Gastrocnemius medialis (tissue), 4 donors: ENCODE measurements at regions not wholly inside any gene's neighbourhood (a gene's known extent, or its start where the extent isn't known, plus 50 kb on each side); places are given as distances from the start of the nearest gene placed in this dataset.

ENCODE experiments used
- POLR2A ChIP-seq, 2 donors: fragments of 450-650 bp; IDR thresholded peaks; one replicate each; pipeline ENCODE4 v1.6.1; 2017; ENCODE audit warnings: antibody characterized with exemption in 2 of 2, mild to moderate bottlenecking in 2 of 2, moderate library complexity in 2 of 2
- TF ChIP-seq, protein P1 (sequence below), 5 experiments: fragments of 450-650 bp in 3 of 5; fragments of 200-600 bp in 2 of 5; sonication (generic) in 2 of 5; IDR thresholded peaks in 4 of 5; conservative IDR thresholded peaks in 1 of 5; 1 replicate in 4 of 5; 2 replicates in 1 of 5; pipeline ENCODE4 v1.5.1; 2016 to 2019; ENCODE audit warnings: antibody characterized with exemption in 5 of 5, mild to moderate bottlenecking in 3 of 5, moderate library complexity in 3 of 5

DNA sequence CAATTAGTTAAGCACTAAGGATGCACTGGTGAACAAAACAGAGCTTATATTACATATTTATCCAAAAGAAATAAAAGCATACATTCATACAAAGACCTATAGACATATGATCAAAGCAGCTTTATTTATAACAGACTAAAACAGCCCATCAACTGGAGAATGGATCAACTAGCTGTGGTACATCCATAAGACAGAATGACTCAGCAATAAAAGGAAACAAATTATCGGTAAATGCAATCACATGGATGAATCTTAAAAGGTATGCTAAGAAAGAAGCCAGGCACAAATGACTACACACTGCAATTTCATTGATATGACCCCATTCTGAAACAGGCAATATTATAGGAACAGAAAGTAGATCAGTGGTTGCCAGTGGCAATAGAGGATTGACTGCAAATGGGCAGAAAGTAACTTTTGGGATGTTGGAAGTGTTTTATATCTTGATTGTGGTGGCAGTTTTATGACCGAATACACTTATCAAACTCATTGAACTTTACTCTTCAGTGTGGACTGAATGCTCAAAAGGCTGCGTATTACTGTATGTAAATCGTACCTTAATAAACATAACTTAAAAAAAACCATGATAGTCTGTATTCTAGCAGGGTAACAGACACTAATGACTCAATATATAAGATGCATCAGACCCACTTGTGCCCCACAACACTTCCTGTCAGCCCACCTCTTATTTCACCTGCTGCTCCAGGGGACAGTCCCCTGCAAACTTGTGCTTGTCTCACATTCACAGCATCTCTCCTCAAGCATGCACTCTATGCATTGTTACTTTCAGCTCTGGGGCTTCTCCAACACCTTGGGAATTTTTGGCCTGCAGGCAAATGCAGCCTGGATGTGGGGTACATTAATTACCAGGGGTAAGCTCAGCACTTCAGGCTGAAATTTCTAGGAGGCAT is 59.1 kb downstream of the MID1IP1 start:
- TF ChIP-seq, protein P1, sequence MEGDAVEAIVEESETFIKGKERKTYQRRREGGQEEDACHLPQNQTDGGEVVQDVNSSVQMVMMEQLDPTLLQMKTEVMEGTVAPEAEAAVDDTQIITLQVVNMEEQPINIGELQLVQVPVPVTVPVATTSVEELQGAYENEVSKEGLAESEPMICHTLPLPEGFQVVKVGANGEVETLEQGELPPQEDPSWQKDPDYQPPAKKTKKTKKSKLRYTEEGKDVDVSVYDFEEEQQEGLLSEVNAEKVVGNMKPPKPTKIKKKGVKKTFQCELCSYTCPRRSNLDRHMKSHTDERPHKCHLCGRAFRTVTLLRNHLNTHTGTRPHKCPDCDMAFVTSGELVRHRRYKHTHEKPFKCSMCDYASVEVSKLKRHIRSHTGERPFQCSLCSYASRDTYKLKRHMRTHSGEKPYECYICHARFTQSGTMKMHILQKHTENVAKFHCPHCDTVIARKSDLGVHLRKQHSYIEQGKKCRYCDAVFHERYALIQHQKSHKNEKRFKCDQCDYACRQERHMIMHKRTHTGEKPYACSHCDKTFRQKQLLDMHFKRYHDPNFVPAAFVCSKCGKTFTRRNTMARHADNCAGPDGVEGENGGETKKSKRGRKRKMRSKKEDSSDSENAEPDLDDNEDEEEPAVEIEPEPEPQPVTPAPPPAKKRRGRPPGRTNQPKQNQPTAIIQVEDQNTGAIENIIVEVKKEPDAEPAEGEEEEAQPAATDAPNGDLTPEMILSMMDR (IDR thresholded peaks at IDR 0.05 in 4 of 5, conservative IDR thresholded peaks at IDR 0.05 in 1 of 5), result no peak
- no peak for TF ChIP-seq POLR2A (IDR thresholded peaks at IDR 0.05)
